ENCODE measurements at regions not wholly inside any gene's neighbourhood (a gene's known extent, or its start where the extent isn't known, plus 50 kb on each side); places are given as distances from the start of the nearest gene placed in this dataset.

- DNase-seq = no peak
- Histone ChIP-seq H3K4me3 (no peak overlapping the region), H3K27ac (no peak overlapping the region), H3K36me3 (no peaks in the 10 kb centered on the region), H3K9me3 (no peaks in the 10 kb centered on the region), H3K4me1 (ENCODE audit: insufficient read depth) (peaks cover 6% of the 10 kb centered on the region), H3K27me3 (no peaks in the 10 kb centered on the region)
- 79 to 86% (median 84%) methylated on average over 1 of the region's 1 CpG for WGBS, 3 donors
- intact Hi-C loops (cut with DNase I) = no loop called here
- no peak for TF ChIP-seq POLR2A (IDR thresholded peaks at IDR 0.05)
- TF ChIP-seq EP300 (IDR thresholded peaks at IDR 0.05) = no peak
- TF ChIP-seq CTCF (IDR thresholded peaks at IDR 0.05) = no peak
Observed at GRCh38 chr5:74536658-74537057, 103.9 kb downstream of the ENC1 start.

GRCh38 chr5:74535926-74536325 lies 104.6 kb downstream of the ENC1 start:
- no peaks in the 10 kb centered on the region for H3K9me3 ChIP-seq
- H3K27ac ChIP-seq = no peak overlapping the region
- H3K36me3 ChIP-seq = no peaks in the 10 kb centered on the region
- H3K4me3 ChIP-seq = no peak overlapping the region
- TF ChIP-seq CTCF (IDR thresholded peaks at IDR 0.05) (no peak), EP300 (IDR thresholded peaks at IDR 0.05) (no peak), POLR2A (IDR thresholded peaks at IDR 0.05) (no peak)
- no peaks in the 10 kb centered on the region for H3K27me3 ChIP-seq
- peaks cover 6% of the 10 kb centered on the region for H3K4me1 ChIP-seq (ENCODE audit: insufficient read depth)
- intact Hi-C loops (cut with DNase I) = no loop called here
- DNase-seq = no peak
- WGBS, 3 donors = 91 to 94% (median 92%) methylated on average over 2 of the region's 2 CpGs

GRCh38 chr5:74534397-74535129 lies 106.0 kb downstream of the ENC1 start:
- DNase-seq = no peak
- H3K4me1 ChIP-seq (ENCODE audit: insufficient read depth) = no peaks in the 10 kb centered on the region
- no peak overlapping the region for H3K4me3 ChIP-seq
- intact Hi-C loops (cut with DNase I) = no loop called here
- no peak overlapping the region for H3K27ac ChIP-seq
- no peaks in the 10 kb centered on the region for H3K9me3 ChIP-seq
- H3K27me3 ChIP-seq = no peaks in the 10 kb centered on the region
- no peaks in the 10 kb centered on the region for H3K36me3 ChIP-seq
- 95 to 99% (median 99%) methylated on average over 2 of the region's 2 CpGs for WGBS, 3 donors
- TF ChIP-seq EP300 (IDR thresholded peaks at IDR 0.05) (no peak), POLR2A (IDR thresholded peaks at IDR 0.05) (no peak), CTCF (IDR thresholded peaks at IDR 0.05) (no peak)

- H3K4me3 ChIP-seq = no peak overlapping the region
- intact Hi-C loops (cut with DNase I) = no loop called here
- no peaks in the 10 kb centered on the region for H3K36me3 ChIP-seq
- H3K4me1 ChIP-seq (ENCODE audit: insufficient read depth) = no peaks in the 10 kb centered on the region
- no peaks in the 10 kb centered on the region for H3K27me3 ChIP-seq
- WGBS, 3 donors = 65 to 85% (median 73%) methylated on average over 4 of the region's 4 CpGs
- DNase-seq = no peak
- H3K9me3 ChIP-seq = no peaks in the 10 kb centered on the region
- TF ChIP-seq EP300 (IDR thresholded peaks at IDR 0.05) = no peak
- TF ChIP-seq CTCF (IDR thresholded peaks at IDR 0.05) = no peak
- TF ChIP-seq POLR2A (IDR thresholded peaks at IDR 0.05) = no peak
- no peak overlapping the region for H3K27ac ChIP-seq
Observed at GRCh38 chr5:74530326-74531050, 110.0 kb downstream of the ENC1 start.

All from ovary (tissue), 7 donors.